CD14-positive monocyte (primary cell): ENCODE measurements at regions not wholly inside any gene's neighbourhood (a gene's known extent, or its start where the extent isn't known, plus 50 kb on each side); places are given as distances from the start of the nearest gene placed in this dataset.

Experiments used
- DNase-seq, 3 donors: peaks; one replicate each; pipeline ENCODE4 v3.0.0-alpha.2; 2011 to 2022
- H2AFZ ChIP-seq: 2 replicates; pipeline ENCODE4 v1.6.0; 2012; ENCODE audit warnings: mild to moderate bottlenecking, low read depth, low read length, inconsistent platforms; ENCODE audit not compliant: insufficient read depth, poor library complexity, severe bottlenecking
- H3K27ac ChIP-seq, 2 donors: 1 replicate in 1 of 2; 2 replicates in 1 of 2; pipeline ENCODE4 v1.5.1; 2012 to 2013; ENCODE audit warnings: low read length in 2 of 2, control low read depth in 1 of 2, inconsistent platforms in 1 of 2, low read depth in 1 of 2, mild to moderate bottlenecking in 1 of 2
- H3K27me3 ChIP-seq, 2 donors: one replicate each; pipeline versions ENCODE4 v1.6.0 to v1.6.1; 2011 to 2013; ENCODE audit warnings: low read length in 2 of 2; ENCODE audit not compliant: control insufficient read depth in 2 of 2, insufficient read depth in 2 of 2
- H3K36me3 ChIP-seq, 2 donors: replicated peaks in 1 of 2; 1 replicate in 1 of 2; 2 replicates in 1 of 2; pipeline versions ENCODE4 v1.5.1 to v1.6.1; 2012 to 2013; ENCODE audit warnings: low read length in 2 of 2, control low read depth in 1 of 2, inconsistent platforms in 1 of 2, mild to moderate bottlenecking in 1 of 2; ENCODE audit not compliant: insufficient read depth in 2 of 2, control insufficient read depth in 1 of 2
- H3K4me1 ChIP-seq, 2 donors: 1 replicate in 1 of 2; 2 replicates in 1 of 2; pipeline versions ENCODE4 v1.5.1 to v1.6.1; 2012 to 2013; ENCODE audit warnings: low read length in 2 of 2, control low read depth in 1 of 2, inconsistent platforms in 1 of 2, mild to moderate bottlenecking in 1 of 2, moderate library complexity in 1 of 2; ENCODE audit not compliant: insufficient read depth in 2 of 2, control insufficient read depth in 1 of 2
- H3K4me2 ChIP-seq: replicated peaks from 2 replicates; pipeline ENCODE3; 2012; ENCODE audit warnings: low read length, moderate library complexity, mild to moderate bottlenecking; ENCODE audit not compliant: poor library complexity, severe bottlenecking; ENCODE audit errors: extremely low read depth
- H3K4me3 ChIP-seq, 3 experiments: fragments of 200-600 bp in 1 of 3; sonication (generic) in 1 of 3; replicated peaks in 1 of 3; 1 replicate in 2 of 3; 2 replicates in 1 of 3; pipeline ENCODE4 v1.5.1; 2011 to 2013; ENCODE audit warnings: low read length in 3 of 3, mild to moderate bottlenecking in 3 of 3, control low read depth in 2 of 3, low read depth in 2 of 3, inconsistent platforms in 1 of 3, moderate library complexity in 1 of 3
- H3K79me2 ChIP-seq: 2 replicates; pipeline ENCODE4 v1.6.0; 2012; ENCODE audit warnings: mild to moderate bottlenecking, control low read depth, inconsistent platforms, low read length, moderate library complexity; ENCODE audit not compliant: insufficient read depth
- H3K9ac ChIP-seq: 2 replicates; pipeline ENCODE4 v1.6.0; 2017; ENCODE audit warnings: low read length, mild to moderate bottlenecking; ENCODE audit not compliant: insufficient read depth, poor library complexity, severe bottlenecking
- H3K9me3 ChIP-seq, 2 donors: replicated peaks in 1 of 2; 1 replicate in 1 of 2; 2 replicates in 1 of 2; pipeline versions ENCODE4 v1.5.1 to v1.6.1; 2012 to 2013; ENCODE audit warnings: low read length in 2 of 2, control low read depth in 1 of 2; ENCODE audit not compliant: control insufficient read depth in 1 of 2, insufficient read depth in 1 of 2
- H4K20me1 ChIP-seq: 2 replicates; pipeline ENCODE4 v1.6.0; 2012; ENCODE audit warnings: mild to moderate bottlenecking, low read length, control low read depth, moderate library complexity; ENCODE audit not compliant: insufficient read depth
- H3K27ac Mint-ChIP-seq, 7 donors: one replicate each; pipeline ENCODE4 v1.8.0; 2020; ENCODE audit warnings: mild to moderate bottlenecking in 7 of 7, mixed read lengths in 7 of 7, moderate library complexity in 6 of 7, inconsistent platforms in 2 of 7
- H3K27me3 Mint-ChIP-seq, 3 donors: one replicate each; pipeline ENCODE4 v1.8.0; 2021 to 2022; ENCODE audit warnings: low read depth in 3 of 3, mild to moderate bottlenecking in 3 of 3, mixed read lengths in 3 of 3, moderate library complexity in 3 of 3, inconsistent platforms in 1 of 3
- H3K36me3 Mint-ChIP-seq, 2 donors: one replicate each; pipeline ENCODE4 v1.8.0; 2020; ENCODE audit warnings: mixed read lengths in 2 of 2, inconsistent platforms in 1 of 2, mild to moderate bottlenecking in 1 of 2
- H3K4me1 Mint-ChIP-seq: one replicate; pipeline ENCODE4 v1.8.0; 2020; ENCODE audit warnings: mild to moderate bottlenecking, mixed read lengths
- H3K4me3 Mint-ChIP-seq, 2 donors: one replicate each; pipeline ENCODE4 v1.8.0; 2020; ENCODE audit warnings: mild to moderate bottlenecking in 2 of 2, mixed read lengths in 2 of 2, moderate library complexity in 1 of 2
- H3K9me3 Mint-ChIP-seq, 7 donors: one replicate each; pipeline ENCODE4 v1.8.0; 2020 to 2022; ENCODE audit warnings: mixed read lengths in 7 of 7, mild to moderate bottlenecking in 6 of 7, moderate library complexity in 6 of 7, inconsistent platforms in 2 of 7
- WGBS: methylation state at CpG from one replicate; pipeline ENCODE4 v1.1.5; 2013; ENCODE audit warnings: missing lambda C conversion rate; ENCODE audit not compliant: insufficient coverage; 5-methylcytosine and 5-hydroxymethylcytosine counted together
- intact Hi-C, 2 donors: fragments of 100-400 bp; cut with micrococcal nuclease; formaldehyde crosslinking; loops; one replicate each; pipeline versions ENCODE4 v1.15.0 to v1.15.1; 2023
- TF ChIP-seq, protein P1 (sequence below): fragments of 200-600 bp; IDR thresholded peaks from one replicate; pipeline ENCODE4 v1.8.0; 2022; ENCODE audit warnings: antibody characterized with exemption, mild to moderate bottlenecking

- H3K4me1 ChIP-seq = no peaks in the 10 kb centered on the region
- no peak overlapping the region for H3K4me2 ChIP-seq
- H3K36me3 Mint-ChIP-seq = no peaks in the 10 kb centered on the region
- no peak overlapping the region for H3K27ac ChIP-seq
- H3K27me3 Mint-ChIP-seq = peaks cover 0 to 2% (median 0%) of the 10 kb centered on the region in 3 donors
- peaks cover 4% of the 10 kb centered on the region for H3K4me1 Mint-ChIP-seq
- H2AFZ ChIP-seq = no peak overlapping the region
- TF ChIP-seq, protein P1, sequence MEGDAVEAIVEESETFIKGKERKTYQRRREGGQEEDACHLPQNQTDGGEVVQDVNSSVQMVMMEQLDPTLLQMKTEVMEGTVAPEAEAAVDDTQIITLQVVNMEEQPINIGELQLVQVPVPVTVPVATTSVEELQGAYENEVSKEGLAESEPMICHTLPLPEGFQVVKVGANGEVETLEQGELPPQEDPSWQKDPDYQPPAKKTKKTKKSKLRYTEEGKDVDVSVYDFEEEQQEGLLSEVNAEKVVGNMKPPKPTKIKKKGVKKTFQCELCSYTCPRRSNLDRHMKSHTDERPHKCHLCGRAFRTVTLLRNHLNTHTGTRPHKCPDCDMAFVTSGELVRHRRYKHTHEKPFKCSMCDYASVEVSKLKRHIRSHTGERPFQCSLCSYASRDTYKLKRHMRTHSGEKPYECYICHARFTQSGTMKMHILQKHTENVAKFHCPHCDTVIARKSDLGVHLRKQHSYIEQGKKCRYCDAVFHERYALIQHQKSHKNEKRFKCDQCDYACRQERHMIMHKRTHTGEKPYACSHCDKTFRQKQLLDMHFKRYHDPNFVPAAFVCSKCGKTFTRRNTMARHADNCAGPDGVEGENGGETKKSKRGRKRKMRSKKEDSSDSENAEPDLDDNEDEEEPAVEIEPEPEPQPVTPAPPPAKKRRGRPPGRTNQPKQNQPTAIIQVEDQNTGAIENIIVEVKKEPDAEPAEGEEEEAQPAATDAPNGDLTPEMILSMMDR = no peak
- H3K36me3 ChIP-seq = no peaks in the 10 kb centered on the region
- no peak overlapping the region for H3K4me3 ChIP-seq
- no peaks in the 10 kb centered on the region for H3K9me3 ChIP-seq
- DNase-seq = no peak
- no peaks in the 10 kb centered on the region for H4K20me1 ChIP-seq
- WGBS = 0% methylated on average over 4 of the region's 7 CpGs
- no peak overlapping the region for H3K9ac ChIP-seq
- peaks cover 0 to 2% of the 10 kb centered on the region in 2 donors for H3K27me3 ChIP-seq
- H3K79me2 ChIP-seq = no peaks in the 10 kb centered on the region
- H3K9me3 Mint-ChIP-seq = peaks cover 0 to 2% (median 0%) of the 10 kb centered on the region in 7 donors
- H3K27ac Mint-ChIP-seq = no peak overlapping the region
- no peak overlapping the region for H3K4me3 Mint-ChIP-seq
- intact Hi-C loops = no loop called here
These were observed 355.4 kb upstream of the SLC24A2 start for GRCh38 chr9:20144197-20144596.

DNA sequence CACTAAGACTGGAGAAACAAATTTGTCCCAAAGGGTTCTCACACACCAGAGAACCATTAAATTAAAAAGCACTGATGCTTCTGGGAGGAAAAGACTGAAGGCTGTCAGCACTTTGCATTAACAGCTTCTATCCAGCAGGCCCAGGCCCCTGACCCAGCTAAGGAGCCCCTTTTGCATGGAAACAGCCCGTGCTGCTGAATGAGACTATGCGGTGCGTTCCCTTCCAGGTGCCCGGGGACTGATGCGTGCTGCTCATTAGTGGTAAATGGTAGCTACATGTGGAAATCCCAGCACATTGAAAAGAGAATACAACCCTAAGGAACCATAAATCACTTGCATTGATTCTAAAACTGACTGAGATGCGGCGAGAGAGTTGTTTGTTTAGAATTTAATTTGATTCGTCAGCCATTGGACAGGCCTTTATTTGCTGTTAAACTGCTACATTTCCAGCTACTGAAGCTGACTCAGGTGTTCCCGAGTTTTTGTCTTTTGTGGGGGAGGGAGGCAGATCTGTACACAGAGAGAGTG is 351.0 kb upstream of the SLC24A2 start:
- no peak for DNase-seq
- H2AFZ ChIP-seq = no peak overlapping the region
- H3K9ac ChIP-seq = no peak overlapping the region
- TF ChIP-seq, protein P1 = no peak
- peaks cover 0 to 2% of the 10 kb centered on the region in 2 donors for H3K27me3 ChIP-seq
- H3K4me3 ChIP-seq = no peak overlapping the region
- H3K4me1 Mint-ChIP-seq = peaks cover 4% of the 10 kb centered on the region
- H3K27me3 Mint-ChIP-seq = peaks cover 0 to 2% (median 1%) of the 10 kb centered on the region in 3 donors
- H4K20me1 ChIP-seq = no peaks in the 10 kb centered on the region
- H3K27ac ChIP-seq = no peak overlapping the region
- no peaks in the 10 kb centered on the region for H3K79me2 ChIP-seq
- no peaks in the 10 kb centered on the region for H3K4me1 ChIP-seq
- H3K9me3 Mint-ChIP-seq = peaks cover 0 to 1% (median 0%) of the 10 kb centered on the region in 7 donors
- H3K36me3 Mint-ChIP-seq = no peaks in the 10 kb centered on the region
- no peak overlapping the region for H3K4me2 ChIP-seq
- no peak overlapping the region for H3K4me3 Mint-ChIP-seq
- 100% methylated on average over 7 of the region's 9 CpGs for whole genome bisulfite sequencing
- H3K27ac Mint-ChIP-seq = no peak overlapping the region
- no peaks in the 10 kb centered on the region for H3K36me3 ChIP-seq
- intact Hi-C loops = no loop called here
- H3K9me3 ChIP-seq = no peaks in the 10 kb centered on the region
